Breast epithelium (tissue), 3 donors: ENCODE measurements at regions not wholly inside any gene's neighbourhood (a gene's known extent, or its start where the extent isn't known, plus 50 kb on each side); places are given as distances from the start of the nearest gene placed in this dataset.

Source experiments
- POLR2A ChIP-seq: fragments of 450-650 bp; IDR thresholded peaks from one replicate; pipeline ENCODE4 v1.6.1; 2016; ENCODE audit warnings: antibody characterized with exemption, mild to moderate bottlenecking, moderate library complexity
- POLR2AphosphoS5 ChIP-seq, 3 donors: sonication (generic); formaldehyde crosslinking; IDR thresholded peaks; one replicate each; pipeline ENCODE4 v1.6.1; 2017; ENCODE audit warnings: antibody characterized with exemption in 3 of 3
- TF ChIP-seq, protein P1 (sequence below), 3 donors: fragments of 450-650 bp; IDR thresholded peaks; one replicate each; pipeline ENCODE4 v1.5.1; 2016 to 2017; ENCODE audit warnings: antibody characterized with exemption in 3 of 3, mild to moderate bottlenecking in 3 of 3, moderate library complexity in 3 of 3

DNA sequence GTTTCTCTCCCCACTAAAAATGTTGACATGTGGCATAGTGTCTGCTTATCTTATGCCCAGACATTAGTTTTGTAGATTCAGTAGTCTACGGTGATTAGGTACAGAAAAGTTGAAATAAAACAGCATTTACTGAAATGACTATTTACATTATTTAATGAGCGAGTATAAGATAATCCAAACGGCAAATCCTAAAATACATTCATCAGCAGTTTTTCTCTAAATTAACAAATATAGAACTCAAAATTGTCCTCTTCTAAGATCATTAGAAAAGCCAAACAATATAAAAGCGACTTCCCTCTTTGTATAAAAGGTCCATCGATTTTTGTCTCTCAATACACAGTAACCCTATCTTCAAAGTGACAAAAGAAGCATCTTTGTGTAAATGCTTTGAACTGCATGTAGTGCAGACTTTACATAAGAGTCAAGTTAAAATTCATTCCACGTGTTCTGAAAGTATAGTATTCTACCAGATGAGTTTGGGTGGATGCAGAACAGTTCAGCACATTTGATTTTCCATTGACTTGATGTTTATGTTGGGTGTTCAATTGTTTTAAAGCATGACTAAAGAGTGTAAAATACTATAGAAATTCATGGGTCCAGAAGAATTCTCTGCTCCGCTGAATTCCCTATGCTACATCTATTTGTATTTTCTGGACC, 480.8 kb upstream of the DPH6 start:
- TF ChIP-seq POLR2AphosphoS5 (IDR thresholded peaks at IDR 0.05): no peak
- TF ChIP-seq, protein P1, sequence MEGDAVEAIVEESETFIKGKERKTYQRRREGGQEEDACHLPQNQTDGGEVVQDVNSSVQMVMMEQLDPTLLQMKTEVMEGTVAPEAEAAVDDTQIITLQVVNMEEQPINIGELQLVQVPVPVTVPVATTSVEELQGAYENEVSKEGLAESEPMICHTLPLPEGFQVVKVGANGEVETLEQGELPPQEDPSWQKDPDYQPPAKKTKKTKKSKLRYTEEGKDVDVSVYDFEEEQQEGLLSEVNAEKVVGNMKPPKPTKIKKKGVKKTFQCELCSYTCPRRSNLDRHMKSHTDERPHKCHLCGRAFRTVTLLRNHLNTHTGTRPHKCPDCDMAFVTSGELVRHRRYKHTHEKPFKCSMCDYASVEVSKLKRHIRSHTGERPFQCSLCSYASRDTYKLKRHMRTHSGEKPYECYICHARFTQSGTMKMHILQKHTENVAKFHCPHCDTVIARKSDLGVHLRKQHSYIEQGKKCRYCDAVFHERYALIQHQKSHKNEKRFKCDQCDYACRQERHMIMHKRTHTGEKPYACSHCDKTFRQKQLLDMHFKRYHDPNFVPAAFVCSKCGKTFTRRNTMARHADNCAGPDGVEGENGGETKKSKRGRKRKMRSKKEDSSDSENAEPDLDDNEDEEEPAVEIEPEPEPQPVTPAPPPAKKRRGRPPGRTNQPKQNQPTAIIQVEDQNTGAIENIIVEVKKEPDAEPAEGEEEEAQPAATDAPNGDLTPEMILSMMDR (IDR thresholded peaks at IDR 0.05): no peak
- TF ChIP-seq POLR2A: no peak
